DMS79 treated with DMSO at 0.1 percent for 48 hours (cell line): ENCODE measurements at regions not wholly inside any gene's neighbourhood (a gene's known extent, or its start where the extent isn't known, plus 50 kb on each side); places are given as distances from the start of the nearest gene placed in this dataset.

Experiments
- DNase-seq: peaks from one replicate; lab custom pipeline; 2025; lab: John Stamatoyannopoulos, UW

DNA sequence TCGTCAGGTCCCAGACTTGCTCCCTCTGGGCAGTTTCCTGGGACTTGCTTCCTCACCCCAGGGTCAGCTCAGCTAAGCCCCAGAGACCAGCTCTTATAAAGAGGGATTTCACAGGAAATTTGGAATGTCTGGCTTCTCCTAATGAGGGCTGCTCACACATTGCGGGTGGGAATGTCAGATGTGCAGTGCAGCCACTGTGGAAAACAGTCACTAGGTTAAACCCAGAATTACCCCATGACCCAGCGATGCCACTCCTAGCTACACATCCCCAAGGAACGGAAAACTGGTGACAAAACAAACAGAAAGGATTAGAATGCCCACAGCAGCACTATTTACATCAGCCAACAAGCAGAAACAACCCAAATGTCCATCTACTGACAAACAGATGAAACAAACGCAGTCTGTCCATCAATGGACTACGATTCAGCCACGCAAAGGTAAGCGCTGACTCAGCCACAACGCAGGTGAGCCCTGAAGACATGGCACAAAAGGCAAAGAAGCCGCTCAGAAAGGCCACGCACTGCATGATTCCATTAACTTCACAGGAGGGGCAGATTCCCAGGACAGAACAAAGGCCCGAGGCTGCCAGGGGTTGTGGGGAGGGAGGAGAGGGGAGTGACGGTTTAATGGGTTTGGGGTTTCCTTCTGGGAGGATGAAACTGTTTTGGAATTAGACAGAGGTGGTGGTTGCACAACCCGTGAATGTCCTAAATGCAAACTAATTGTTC, 63.0 kb downstream of the NCOR2 start:
- no peak for DNase-seq

DNA sequence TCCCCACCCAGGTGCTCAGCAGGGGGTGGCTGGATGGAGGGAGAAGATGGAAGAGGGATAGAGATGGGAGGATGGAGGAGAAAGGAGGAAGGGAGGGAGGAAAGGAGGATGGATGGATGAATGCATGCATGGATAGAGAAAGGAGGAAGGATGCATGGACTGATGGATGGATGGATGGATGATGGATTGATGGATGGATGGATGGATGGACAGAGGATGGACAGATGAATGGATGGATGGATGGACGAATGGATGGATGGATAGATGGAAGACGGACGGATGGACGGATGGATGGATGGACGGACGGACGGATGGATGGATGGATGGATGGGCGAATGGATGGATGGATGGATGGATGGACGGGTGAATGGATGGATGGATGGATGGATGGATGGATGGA, 64.1 kb downstream of the NCOR2 start:
- no peak for DNase-seq

DNA sequence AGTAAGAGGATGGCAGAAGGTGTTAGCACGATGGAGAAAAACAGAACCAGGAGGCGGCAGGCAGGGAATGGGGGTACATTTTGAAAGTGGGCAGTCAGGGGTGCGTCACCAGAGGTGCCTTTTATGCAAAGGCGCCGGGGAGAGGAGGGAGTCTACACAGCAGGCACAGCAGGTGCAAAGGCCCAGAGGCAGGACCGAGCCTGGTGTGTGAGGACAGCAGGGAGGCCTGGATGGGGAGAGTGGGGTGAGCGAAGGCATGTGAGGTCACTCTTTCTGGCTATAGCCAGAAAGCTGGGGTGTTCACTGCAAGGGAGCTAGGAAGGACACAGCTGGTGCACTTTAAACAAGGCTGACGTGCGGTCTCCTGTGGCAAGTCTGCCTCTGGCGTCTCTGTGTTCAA, 65.0 kb downstream of the NCOR2 start:
- DNase-seq = no peak

DNA sequence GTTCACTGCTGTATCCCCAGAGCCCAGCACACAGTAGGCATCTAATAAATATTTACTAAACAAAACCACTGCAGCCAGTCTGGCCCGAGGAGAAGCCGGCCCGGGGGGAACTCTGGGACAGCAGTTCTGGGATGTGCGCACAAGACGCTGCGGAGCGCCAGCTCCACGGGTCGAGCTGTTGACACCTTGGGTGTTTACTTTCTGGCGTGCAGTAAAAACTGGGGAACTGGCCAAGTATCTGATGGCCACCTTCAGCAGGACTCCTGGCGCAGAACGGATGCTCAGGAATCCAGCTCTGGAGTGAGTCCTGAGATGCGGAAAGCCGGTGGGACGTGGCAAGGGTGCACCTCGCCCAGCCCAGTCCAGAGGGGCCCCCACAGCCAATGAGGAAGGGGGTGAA, 65.6 kb downstream of the NCOR2 start:
- DNase-seq = no peak

DNA sequence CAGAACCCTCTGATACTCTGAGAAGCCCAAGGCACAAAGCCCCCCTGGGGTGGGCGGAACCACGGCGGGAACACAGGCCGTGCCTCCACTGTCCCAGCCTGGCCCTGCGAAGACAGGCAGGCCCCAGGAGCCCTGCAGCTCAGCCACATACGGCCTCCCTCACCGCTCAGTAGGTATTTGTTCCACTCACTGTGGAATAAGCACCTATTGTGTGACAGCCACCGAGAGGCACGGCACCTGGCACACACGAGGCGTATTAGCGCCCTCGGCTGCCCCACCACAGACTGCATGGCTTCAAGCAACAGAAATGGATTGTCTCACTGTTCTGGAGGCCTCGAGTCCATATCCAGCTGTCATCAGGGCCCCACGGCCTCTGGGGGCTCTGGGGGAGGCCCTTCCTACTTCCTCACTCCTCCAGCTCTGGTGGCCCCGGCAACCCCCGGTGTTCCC, 66.3 kb downstream of the NCOR2 start:
- DNase-seq = no peak

DNA sequence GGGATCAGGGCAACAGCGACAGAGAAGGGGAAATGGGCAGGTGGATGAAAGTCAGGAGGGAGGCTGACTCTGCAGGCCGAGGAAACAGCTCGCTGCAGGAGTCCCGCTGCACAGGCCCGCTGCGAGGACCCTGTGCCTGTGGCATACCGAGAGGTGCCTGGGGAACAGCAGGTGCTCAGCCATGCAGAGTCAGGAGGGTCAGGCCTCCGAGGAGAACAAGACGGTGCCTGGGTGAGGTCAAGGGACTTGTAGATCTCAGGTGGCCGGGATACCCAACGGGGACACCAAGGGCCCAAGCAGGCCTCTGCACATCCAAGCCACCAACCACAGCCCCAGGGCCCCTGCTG, 67.5 kb downstream of the NCOR2 start:
- DNase-seq = no peak

DNA sequence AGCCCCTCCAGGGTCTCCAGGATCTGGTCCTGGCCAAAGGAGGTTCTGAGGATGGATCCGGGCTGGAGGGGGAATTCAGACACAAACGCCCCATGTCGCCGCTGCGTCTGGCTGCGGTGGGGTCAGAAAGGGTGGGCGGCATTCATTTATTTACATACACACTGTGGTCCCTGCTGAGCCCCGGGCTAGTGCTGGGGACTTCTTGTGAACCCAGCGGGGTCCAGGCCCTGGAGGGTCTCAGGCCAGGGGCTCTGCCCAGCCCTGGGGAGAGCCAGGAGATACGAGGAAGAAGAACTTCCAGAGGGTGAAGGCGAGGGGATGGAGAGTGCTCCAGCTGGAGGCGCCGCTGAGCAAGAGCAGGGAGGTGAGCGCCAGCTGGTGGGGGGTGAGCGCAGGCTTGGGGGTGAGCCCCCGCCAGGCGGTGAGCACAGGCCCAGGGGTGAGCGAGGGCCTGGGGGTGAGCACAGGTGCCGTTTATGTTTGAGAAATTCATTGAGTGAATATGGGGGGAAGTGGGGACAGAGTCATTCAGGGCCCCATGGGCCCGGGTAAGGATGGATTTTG, 68.1 kb downstream of the NCOR2 start:
- no peak for DNase-seq

DNA sequence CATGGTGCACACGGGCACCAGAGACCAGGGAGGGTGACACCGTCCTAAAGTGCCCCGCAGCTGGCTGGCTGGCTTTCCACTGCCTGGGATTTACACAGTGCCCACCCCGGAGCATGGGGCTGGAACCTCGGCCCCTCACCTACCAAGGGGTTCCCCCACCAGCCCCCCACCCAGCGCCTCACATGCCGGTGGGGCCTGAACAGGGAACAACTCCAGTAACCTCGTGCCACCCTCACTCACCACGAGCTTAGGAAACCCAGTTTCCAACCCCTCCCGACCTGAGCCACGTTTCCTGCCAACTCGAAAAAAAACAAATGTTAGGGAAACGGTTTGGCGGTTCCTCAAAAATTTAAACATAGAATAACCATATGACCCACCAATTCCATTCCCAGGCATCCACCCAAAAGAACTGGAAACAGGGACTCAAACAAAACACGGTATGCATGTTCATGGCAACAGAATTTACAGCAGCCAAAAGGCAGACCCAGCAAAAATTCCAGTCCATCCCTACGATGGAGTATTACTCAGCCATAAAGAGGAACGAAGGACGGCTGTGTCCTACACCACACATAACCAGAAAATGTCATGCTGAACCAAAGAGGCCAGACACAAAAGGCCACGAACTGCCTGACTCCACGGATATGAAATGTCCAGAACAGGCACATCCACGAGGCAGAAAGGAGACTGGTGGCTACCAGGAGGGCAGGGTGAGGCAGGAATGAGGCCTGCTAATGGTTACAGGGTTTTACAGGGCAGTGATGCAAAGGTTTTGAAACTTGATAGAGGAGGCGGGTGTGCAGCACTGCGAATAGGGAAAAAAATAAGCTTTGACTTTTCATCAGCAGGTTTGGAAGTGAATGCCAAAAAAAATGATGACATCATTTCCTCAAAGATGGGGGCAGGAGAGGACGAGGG, 68.9 kb downstream of the NCOR2 start:
- DNase-seq = no peak

DNA sequence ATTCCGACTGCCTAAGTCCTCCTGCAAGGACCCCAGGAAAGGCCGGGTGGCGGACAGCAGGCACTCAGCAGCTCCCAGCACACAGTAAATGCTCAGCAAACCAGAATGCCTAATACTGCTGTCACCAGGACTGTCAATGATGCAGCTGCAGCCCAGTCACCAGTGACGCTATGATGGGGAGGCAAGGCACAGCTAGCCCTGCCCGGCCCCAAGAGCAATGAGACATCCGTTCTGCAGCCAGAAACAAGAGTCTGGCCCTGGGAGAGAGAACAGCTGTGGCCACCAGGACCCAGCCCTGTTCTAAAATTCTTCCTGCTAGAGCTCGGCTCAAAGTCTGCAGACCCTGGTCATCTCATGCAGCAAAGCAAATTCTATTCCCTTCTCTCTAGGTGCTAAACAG, 69.8 kb downstream of the NCOR2 start:
- no peak for DNase-seq

DNA sequence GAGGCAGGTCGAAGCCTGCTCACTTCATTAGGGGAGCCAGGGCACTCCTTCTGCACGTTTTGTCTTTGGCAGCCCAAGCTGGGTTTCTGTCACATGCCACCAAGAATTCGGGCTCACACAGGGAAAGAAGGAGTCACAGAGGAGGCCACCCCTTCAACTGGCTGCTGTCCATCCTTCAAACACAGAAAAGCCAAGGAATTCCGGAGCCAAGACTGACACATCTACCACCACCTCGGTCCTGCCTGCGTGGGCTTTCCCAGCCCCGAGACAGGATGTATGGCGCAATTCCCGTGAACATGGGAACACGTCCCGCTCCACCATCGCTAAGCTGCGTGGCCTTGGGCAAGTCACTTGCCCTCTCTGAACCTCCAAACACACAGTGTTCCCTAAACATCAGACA, 70.4 kb downstream of the NCOR2 start:
- DNase-seq = no peak

DNA sequence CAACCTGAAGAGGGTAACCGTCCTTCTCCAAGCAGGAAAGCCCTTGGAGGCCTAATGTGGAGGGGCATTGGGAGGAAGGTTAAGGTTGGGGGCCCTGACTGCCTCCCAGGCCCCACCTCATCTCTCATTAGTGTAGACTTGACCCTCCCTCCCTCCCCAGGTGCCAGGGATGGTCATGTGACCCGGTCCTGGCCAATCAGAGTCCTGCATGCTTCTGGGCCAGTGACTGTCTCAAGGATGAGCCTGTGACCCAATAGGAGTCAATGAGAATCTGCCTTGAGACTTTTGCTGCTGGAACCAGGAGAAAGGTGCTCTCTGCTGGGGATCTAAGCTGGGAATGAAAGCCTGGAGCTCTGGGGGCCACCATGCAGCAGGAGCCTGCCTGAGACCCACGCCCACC, 70.8 kb downstream of the NCOR2 start:
- no peak for DNase-seq

DNA sequence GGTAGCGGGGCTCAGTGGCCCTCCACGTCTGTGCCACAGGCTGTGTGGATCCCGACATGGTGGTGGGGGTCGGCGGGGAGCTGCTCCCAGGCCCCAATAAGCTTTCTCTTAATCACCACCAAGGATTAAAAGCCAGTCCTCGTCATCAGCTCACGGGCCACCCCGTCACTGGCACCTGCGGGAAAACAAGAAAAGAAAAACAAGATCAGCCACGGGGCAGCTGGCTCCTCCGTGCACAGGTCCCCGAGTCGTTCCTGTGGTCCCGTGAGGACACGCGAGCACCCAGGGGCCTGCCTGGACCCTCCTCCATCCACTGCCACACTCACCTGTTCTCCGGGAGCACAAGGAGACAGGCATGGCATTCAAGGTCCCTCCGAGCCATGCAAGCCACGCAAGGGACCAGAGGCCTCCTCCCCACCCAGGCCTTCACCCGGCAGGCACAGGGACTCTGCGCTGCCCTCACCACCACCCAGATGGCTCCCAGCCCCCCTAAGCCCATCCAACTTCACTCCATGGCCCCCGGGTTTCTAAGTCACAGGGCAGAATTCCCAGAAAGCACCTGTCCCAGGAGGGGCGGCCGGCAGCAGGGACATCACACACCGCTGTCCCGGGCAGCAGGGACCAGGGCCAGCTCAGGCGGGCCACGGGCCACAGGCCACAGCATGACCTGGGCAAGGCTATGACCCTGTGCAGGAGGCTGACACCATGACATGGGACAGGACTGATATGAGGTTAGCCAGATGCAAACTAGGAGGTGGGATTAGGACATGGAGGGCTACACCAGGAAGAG, 72.0 kb downstream of the NCOR2 start:
- DNase-seq = no peak

DNA sequence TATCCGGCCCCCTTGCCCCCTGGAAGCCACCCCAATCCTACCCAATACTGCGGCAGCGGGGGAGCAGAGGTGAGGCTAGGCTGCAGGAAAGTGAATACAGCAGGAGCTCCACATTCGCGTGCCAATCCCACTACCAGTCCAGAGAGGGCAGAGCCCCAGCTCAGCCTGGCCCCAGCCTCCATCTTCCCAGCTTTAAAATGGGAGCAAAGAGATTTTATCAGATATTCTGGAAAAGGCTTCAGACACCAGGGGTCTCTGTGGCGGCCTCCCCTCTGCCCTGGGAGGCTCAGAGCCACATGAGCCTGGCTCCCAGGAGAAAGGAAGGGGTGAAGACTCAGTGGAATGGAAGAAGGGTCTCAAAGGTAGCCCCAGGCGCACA, 72.7 kb downstream of the NCOR2 start:
- DNase-seq = no peak

DNA sequence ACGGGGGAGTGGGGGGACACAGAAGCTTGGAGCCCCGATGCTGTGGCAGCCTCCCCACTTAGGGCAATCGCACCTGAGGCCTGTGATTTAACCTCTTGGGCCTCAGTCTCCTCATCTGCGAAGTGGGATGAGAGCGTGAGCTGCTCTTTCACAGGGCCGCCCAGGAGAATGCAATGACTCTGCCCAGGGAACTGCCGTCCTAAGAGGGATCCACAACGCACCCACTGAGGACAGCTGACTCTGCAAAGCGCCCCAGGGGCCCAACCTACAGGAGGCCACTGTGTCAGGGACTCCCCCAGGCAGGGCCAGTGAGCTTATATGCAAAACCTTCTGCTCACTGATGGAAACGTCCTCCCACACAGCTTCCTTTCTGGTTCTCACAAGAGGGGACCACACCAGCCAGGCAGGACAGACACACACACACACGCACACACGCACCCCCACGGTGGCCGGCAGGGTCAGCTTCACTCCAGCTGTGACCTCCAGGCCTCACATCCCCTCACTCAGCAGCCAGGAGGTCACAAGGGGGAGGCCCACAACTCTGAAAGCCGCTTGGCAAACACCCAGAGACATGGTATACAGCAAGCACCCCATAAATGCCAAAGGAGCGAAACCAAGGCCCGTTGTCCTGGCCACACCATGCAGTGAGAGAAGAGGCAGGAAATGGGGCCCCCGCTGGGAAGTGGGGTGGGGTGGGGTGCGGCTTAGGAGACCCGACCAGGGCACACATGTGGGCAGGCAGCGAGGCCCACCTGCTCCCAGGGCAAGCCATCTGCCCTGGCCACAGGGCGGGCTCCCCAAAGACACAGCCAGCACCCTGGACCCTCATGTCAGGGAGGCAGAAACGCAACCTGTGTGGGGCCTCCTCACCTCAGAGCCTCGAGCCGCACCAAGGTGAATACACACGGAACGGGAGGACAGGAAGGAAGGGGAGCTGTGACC, 73.3 kb downstream of the NCOR2 start:
- DNase-seq = no peak

DNA sequence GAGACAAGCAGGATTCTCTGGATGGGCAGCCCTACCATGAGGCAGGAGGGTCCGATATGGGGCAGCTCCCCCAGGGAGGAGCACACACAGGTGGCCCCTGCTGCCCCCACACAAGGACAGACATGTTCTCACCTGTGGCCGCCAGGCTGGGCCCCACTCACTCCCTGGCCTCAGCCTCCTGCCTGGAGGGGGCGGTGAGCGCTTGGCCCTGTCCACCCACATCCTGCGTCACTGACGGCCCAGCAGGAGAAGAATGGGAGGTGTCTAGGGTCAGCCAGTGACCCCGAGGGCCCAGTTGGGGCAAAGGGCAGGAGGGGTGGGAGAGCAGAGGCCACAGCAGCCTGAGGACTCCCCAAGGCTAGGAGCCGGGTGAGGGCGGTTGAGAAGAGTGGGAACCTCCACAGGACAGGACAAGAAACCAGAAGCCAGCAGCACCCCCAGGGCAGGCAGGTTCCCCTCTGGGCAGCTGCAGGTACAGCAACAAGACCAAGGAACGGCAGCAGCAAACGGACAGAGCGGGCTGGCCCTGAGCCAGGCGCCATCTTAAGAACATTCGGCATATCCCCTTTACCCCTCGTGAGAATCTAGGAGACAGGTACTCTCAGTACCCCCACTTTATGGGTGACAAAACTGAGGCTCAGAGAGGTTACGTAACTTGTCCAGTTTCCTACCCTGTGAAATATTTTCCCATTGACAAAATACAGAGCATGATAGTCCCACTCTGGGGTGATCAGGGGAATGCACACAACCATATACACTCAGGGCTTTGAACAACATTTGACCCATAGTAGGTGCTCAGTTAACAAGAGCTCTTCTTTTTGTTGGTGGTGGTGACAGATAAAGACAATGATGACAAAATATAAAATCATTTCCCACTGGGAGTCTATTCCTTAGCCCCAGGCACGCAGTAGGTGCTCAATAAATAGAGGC, 74.3 kb downstream of the NCOR2 start:
- DNase-seq = no peak

DNA sequence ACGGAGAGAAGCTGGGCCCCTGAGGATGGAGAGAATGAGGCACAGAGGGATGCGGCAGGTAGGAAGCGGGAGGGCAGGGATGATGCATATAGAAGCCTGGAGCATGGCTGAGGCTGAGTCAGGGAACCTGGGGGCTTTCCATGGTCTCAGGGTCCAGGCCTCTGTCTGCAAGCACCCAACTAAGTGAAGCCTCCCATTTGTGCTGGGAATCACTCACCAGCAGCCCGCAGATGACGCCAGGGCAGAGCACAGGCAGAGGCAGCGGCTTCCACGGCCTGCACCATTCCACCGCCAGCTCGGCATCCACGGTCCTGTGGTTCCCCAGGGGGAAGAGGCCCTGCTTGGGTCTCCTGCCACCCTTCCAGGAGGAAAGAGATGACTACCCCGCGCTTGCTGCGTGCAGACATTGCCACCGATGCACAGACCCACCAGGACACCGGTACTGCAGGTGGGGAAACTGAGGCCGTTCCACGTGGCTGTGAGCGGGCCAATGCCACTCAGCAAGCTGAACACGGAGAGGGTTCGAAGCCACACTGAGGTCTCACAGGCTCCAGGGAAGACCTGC, 75.5 kb downstream of the NCOR2 start:
- DNase-seq = no peak

DNA sequence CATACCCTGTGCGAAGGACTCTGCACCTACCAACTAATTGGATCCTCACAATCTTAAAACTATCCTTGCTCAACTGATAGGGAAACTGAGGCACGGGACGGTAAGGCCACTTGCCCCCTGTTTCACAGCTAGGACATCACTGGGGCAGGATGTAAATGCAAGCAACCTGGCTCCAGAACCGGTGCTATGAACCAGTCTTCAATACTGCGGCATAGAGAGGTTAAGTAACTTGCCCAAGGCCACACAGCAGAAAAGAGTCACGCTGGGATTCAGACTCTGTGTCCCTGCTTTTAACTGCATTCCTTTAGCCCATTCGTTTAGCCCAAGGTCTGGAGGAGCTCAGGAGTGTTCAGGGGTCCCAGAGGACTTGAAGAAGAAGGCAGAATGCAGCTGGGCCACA, 76.1 kb downstream of the NCOR2 start:
- no peak for DNase-seq

DNA sequence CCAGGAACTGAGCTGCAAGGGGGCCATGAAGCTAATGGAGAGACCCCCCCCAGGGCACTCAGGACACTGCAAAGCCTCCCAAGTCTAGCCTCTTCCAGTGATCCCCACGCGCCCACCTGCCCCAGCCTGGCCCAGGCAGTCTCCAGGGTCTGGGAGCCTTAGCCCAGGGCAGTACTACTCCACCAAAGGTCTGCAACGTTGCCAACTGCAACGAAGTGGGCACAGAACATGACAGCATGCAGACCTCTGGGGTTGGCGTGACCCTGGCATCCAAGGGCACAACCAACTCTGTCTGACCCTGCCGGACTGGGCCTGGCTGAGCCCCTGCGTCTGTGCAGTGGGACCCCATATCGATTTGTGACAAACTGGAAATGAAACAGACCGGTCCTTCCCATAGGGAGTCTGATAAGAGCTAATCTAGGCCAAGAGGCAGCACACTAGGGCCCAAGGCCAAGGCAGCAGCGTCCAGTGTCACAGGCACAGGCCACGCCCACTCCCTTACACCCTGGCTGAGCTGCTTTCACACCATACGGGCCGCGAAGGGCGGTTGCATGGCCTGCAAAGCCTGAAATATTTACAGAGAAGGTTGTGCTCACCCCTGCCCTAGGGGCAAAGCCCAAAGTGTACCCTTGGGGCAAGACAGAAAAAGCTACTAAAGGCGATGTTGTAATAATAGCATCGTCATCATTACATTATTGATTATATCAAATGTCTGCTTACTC, 76.7 kb downstream of the NCOR2 start:
- no peak for DNase-seq

DNA sequence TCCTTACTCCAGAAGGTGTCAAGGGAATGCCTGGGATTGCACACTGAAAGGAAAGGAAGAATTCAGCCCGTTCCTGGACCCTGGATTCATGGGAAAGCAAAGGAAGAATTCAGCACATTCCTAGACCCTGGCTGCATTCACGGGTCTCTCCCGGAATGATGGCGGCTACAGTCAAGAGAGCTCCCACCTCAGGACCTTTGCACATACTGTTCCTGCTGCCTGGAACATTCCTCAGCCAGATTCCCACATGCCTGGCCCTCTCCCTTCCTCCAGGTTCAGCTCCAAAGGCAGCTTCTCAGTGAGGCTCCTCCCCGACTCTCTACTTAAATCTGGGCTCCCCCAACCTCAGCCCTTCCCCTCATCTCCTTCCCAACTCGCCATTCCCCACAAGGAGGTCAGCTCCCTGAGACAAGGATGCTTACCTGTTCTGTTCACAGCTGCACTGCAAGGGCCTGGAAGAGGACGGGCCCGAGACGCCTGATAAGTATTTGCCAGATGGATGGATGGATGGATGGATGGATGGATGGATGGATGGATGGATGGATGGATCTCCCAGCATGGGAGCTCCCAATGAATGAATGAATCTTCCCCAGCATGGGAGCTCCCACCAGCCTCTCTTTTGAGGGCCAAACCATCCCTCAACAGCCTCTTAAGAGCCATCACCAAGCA, 77.4 kb downstream of the NCOR2 start:
- no peak for DNase-seq
